Central memory CD8-positive, alpha-beta T cell (primary cell): ENCODE measurements at regions not wholly inside any gene's neighbourhood (a gene's known extent, or its start where the extent isn't known, plus 50 kb on each side); places are given as distances from the start of the nearest gene placed in this dataset.

Source experiments
- ATAC-seq: fragments of 150-1000 bp; cut with Tn5 transposase; replicated peaks from 2 replicates; pipeline ENCODE4 v1.10.0; 2022; ENCODE audit warnings: mild to moderate bottlenecking, moderate FRiP score, moderate number of reproducible peaks; ENCODE audit not compliant: poor library complexity, severe bottlenecking; ENCODE audit errors: extremely low read depth
- DNase-seq, 2 donors: peaks; one replicate each; pipeline ENCODE4 v3.0.0; 2021; ENCODE audit warnings: low spot score in 2 of 2
- H3K27ac Mint-ChIP-seq: one replicate; pipeline ENCODE4 v1.8.0; 2022; ENCODE audit warnings: low read depth, mild to moderate bottlenecking, moderate library complexity, mixed read lengths
- H3K27me3 Mint-ChIP-seq: one replicate; pipeline ENCODE4 v1.8.0; 2022; ENCODE audit warnings: mixed read lengths
- H3K36me3 Mint-ChIP-seq: one replicate; pipeline ENCODE4 v1.8.0; 2022; ENCODE audit warnings: mild to moderate bottlenecking, moderate library complexity, mixed read lengths; ENCODE audit not compliant: insufficient read depth
- H3K4me1 Mint-ChIP-seq: one replicate; pipeline ENCODE4 v1.8.0; 2022; ENCODE audit warnings: mixed read lengths
- H3K4me3 Mint-ChIP-seq: one replicate; pipeline ENCODE4 v1.8.0; 2022; ENCODE audit warnings: mild to moderate bottlenecking, moderate library complexity, mixed read lengths
- H3K9me3 Mint-ChIP-seq: one replicate; pipeline ENCODE4 v1.8.0; 2022; ENCODE audit warnings: mixed read lengths

GRCh38 chr10:118392761-118393160, 50.6 kb upstream of the FAM204A start:
- Mint-ChIP-seq H3K27ac (no peak overlapping the region), H3K4me3 (no peak overlapping the region), H3K4me1 (no peaks in the 10 kb centered on the region), H3K9me3 (no peaks in the 10 kb centered on the region), H3K36me3 (no peaks in the 10 kb centered on the region), H3K27me3 (peaks cover 66% of the 10 kb centered on the region)
- no peak for DNase-seq
- ATAC-seq = no peak
